RWPE2 (cell line): ENCODE measurements at regions not wholly inside any gene's neighbourhood (a gene's known extent, or its start where the extent isn't known, plus 50 kb on each side); places are given as distances from the start of the nearest gene placed in this dataset.
A peak's percentile ranks its signal among the peaks of the same experiment; 100 is the strongest.

Experiments
- ATAC-seq: fragments of 200-7000 bp; cut with Tn5 transposase; 3 replicates; pipeline ENCODE4 v1.9.1; 2021; ENCODE audit warnings: low read depth
- DNase-seq: peaks from one replicate; pipeline ENCODE4 v3.0.0-alpha.2; 2020; ENCODE audit warnings: low spot score
- H3K27ac ChIP-seq: fragments of 450-650 bp; 2 replicates; pipeline ENCODE4 v1.5.1; 2017; ENCODE audit warnings: mild to moderate bottlenecking; ENCODE audit not compliant: poor library complexity, severe bottlenecking
- H3K27me3 ChIP-seq: fragments of 250-450 bp; sonication (Bioruptor Pico); 2 replicates; pipeline ENCODE4 v1.5.1; 2021; ENCODE audit warnings: mild to moderate bottlenecking, moderate library complexity; ENCODE audit not compliant: insufficient read depth, poor library complexity, severe bottlenecking
- H3K36me3 ChIP-seq: fragments of 250-450 bp; sonication (Bioruptor Pico); 2 replicates; pipeline ENCODE4 v1.5.1; 2020; ENCODE audit warnings: low read depth, mild to moderate bottlenecking, moderate library complexity
- H3K4me1 ChIP-seq: fragments of 250-450 bp; sonication (Bioruptor Pico); 2 replicates; pipeline ENCODE4 v1.5.1; 2021; ENCODE audit warnings: mild to moderate bottlenecking, moderate library complexity; ENCODE audit not compliant: insufficient read depth, poor library complexity, severe bottlenecking
- H3K4me3 ChIP-seq: fragments of 250-450 bp; sonication (Bioruptor Pico); 2 replicates; pipeline ENCODE4 v1.5.1; 2021; ENCODE audit warnings: mild to moderate bottlenecking, moderate library complexity; ENCODE audit not compliant: severe bottlenecking
- H3K9me3 ChIP-seq: fragments of 250-450 bp; sonication (Bioruptor Pico); 2 replicates; pipeline ENCODE4 v1.5.1; 2021; ENCODE audit warnings: mild to moderate bottlenecking, moderate library complexity; ENCODE audit not compliant: severe bottlenecking
- TF ChIP-seq, protein P1 (sequence below): fragments of 450-650 bp; IDR thresholded peaks from one replicate; pipeline ENCODE4 v1.5.1; 2017; ENCODE audit warnings: mild to moderate bottlenecking, moderate library complexity; ENCODE audit not compliant: poor library complexity, severe bottlenecking

DNA sequence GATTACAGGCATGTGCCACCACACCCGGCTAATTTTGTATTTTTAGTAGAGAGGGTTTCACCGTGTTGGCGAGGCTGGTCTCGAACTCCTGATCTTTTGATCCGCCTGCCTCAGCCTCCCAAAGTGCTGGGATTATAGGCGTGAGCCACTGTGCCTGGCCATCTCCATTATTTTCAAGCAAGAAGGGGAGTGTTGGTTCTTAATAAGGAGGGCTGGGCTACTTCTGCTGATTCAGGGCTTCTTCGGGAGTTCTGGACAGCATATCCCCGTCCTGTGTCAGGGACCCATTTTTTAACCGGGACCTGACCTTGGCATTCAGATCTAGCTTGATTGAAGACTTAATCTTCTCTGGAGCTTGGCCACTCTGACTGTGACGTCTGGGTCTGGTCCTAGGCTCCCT is 74.1 kb upstream of the SYN2 start:
- H3K9me3 ChIP-seq: no peaks in the 10 kb centered on the region
- DNase-seq (no peak), ATAC-seq (no peak)
- H3K27me3 ChIP-seq: peaks cover 17% of the 10 kb centered on the region
- H3K36me3 ChIP-seq: no peaks in the 10 kb centered on the region
- no peaks in the 10 kb centered on the region for H3K4me1 ChIP-seq
- H3K27ac ChIP-seq: no peak overlapping the region
- TF ChIP-seq, protein P1, sequence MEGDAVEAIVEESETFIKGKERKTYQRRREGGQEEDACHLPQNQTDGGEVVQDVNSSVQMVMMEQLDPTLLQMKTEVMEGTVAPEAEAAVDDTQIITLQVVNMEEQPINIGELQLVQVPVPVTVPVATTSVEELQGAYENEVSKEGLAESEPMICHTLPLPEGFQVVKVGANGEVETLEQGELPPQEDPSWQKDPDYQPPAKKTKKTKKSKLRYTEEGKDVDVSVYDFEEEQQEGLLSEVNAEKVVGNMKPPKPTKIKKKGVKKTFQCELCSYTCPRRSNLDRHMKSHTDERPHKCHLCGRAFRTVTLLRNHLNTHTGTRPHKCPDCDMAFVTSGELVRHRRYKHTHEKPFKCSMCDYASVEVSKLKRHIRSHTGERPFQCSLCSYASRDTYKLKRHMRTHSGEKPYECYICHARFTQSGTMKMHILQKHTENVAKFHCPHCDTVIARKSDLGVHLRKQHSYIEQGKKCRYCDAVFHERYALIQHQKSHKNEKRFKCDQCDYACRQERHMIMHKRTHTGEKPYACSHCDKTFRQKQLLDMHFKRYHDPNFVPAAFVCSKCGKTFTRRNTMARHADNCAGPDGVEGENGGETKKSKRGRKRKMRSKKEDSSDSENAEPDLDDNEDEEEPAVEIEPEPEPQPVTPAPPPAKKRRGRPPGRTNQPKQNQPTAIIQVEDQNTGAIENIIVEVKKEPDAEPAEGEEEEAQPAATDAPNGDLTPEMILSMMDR: no peak
- H3K4me3 ChIP-seq: no peak overlapping the region

DNA sequence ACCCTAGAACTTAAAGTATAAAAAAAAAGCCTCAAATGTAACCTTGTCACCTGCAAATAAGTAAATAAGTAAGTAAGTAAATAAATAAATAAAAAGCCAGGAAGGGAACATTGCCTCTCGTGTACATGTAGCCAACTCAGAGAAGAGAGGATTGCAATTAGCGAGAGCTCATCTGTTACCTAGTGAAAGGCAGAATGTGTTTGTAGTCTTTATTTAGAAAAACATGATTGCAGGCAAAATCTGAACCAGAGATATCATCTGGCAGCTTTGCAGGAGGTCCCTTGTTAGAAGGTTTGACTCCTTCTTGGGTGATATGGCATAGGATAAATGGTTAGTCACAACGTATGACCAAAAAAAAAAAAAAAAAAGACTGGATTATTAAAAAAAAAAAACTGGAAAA is 71.6 kb upstream of the SYN2 start:
- Histone ChIP-seq H3K27me3 (no peaks in the 10 kb centered on the region), H3K27ac (no peak overlapping the region), H3K9me3 (no peaks in the 10 kb centered on the region), H3K4me3 (no peak overlapping the region), H3K36me3 (no peaks in the 10 kb centered on the region), H3K4me1 (no peaks in the 10 kb centered on the region)
- no peak for ATAC-seq
- no peak for DNase-seq
- TF ChIP-seq, protein P1: no peak

DNA sequence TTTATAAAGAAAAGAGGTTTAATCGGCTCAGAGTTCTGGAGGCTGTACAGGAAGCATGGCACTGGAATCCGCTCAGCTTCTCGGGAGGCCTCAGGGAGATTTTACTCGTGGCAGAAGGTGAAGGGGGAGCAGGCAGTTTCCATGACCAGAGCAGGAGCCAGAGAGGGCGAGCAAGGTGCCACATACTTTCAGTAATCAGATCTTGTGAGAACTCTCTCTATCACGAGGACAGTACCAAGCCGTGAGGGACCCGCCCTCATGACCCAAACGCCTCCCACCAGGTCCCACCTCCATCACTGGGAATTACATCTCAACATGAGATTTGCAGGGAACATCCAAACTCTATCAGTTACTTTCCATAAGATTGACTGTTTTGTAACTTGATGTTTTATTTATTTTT is 70.7 kb upstream of the SYN2 start:
- Histone ChIP-seq H3K4me3 (no peak overlapping the region), H3K4me1 (no peaks in the 10 kb centered on the region), H3K9me3 (no peaks in the 10 kb centered on the region), H3K27me3 (no peaks in the 10 kb centered on the region), H3K36me3 (no peaks in the 10 kb centered on the region), H3K27ac (no peak overlapping the region)
- ATAC-seq: no peak
- DNase-seq: no peak
- TF ChIP-seq, protein P1: no peak

DNA sequence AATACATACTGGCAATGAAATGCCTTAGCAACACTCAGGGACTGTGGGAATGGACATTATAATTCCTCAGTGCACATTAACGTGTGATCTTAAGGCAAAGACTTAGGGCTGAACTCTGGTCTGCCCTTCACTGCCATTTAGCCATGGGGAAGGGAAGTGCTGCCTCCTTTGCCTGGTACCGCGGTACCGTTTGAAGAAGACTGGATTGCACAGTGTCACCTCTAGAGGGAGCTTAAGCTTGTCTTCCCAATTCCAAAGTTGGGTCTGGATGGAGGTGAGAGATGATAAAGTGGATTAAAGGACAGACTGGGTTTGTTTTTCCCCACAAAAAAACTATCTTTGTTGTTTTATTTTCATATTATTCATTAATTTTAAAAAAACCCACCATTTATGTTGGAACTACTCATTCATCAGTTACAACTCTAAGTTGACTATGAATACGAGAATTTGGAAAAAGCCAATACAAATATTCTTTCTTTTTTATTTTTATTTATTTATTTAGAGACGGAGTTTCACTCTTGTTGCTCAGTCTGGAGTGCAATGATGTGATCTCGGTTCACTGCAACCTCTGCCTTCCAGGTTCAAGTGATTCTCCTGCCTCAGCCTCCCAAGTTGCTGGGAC is 60.0 kb upstream of the SYN2 start:
- ATAC-seq (peak; percentile 40; the same call in 1 of the 3 replicates), DNase-seq (no peak)
- Histone ChIP-seq H3K36me3 (no peaks in the 10 kb centered on the region), H3K4me1 (no peaks in the 10 kb centered on the region), H3K4me3 (no peak overlapping the region), H3K27ac (no peak overlapping the region), H3K9me3 (no peaks in the 10 kb centered on the region), H3K27me3 (no peaks in the 10 kb centered on the region)
- TF ChIP-seq, protein P1: peak; percentile 67

DNA sequence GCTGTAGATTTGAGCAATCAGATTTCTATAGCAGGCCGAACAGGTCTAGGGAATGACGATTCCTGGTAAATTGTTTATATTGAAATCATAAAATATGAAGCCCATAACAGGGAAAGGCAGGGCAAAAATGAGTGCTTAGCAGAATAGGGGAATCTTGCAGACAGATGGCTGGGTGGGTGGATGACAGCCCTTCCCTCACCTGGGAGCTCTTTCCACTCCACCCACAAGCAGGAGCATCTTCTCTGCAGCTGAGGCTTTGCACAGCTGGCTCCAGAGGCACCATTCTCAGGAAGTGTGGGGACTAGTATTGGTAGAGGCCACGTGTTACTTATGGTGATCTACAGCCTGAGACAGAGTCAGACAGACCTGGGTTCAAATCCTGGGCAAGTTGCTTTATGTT is 55.9 kb upstream of the SYN2 start:
- no peaks in the 10 kb centered on the region for H3K36me3 ChIP-seq
- no peaks in the 10 kb centered on the region for H3K4me1 ChIP-seq
- TF ChIP-seq, protein P1: no peak
- H3K27ac ChIP-seq: no peak overlapping the region
- no peak for DNase-seq
- ATAC-seq: no peak
- peaks cover 9% of the 10 kb centered on the region for H3K27me3 ChIP-seq
- no peak overlapping the region for H3K4me3 ChIP-seq
- no peaks in the 10 kb centered on the region for H3K9me3 ChIP-seq
